GM06990 (cell line): ENCODE measurements at regions not wholly inside any gene's neighbourhood (a gene's known extent, or its start where the extent isn't known, plus 50 kb on each side); places are given as distances from the start of the nearest gene placed in this dataset.
"Not testable (repeated sequence)": the region's sequence is repeated elsewhere in the genome, so short reads cannot be mapped to it uniquely, and the experiment has no call there.

Experiments used
- DNase-seq: peaks from one replicate; pipeline ENCODE4 v3.0.0-alpha.2; 2011; ENCODE audit not compliant: insufficient read length; ENCODE audit errors: extremely low read depth
- H3K27me3 ChIP-seq: replicated peaks from 2 replicates; pipeline ENCODE4 v1.6.0; 2011; ENCODE audit warnings: low read length; ENCODE audit not compliant: control insufficient read depth, insufficient read depth
- H3K36me3 ChIP-seq: 2 replicates; pipeline ENCODE4 v1.5.1; 2011; ENCODE audit warnings: low read length; ENCODE audit not compliant: control insufficient read depth, insufficient read depth
- H3K4me3 ChIP-seq: replicated peaks from 2 replicates; pipeline ENCODE4 v1.5.1; 2011; ENCODE audit warnings: low read depth, mild to moderate bottlenecking, control low read depth, low read length
- TF ChIP-seq, protein P1 (sequence below): IDR thresholded peaks from 2 replicates; pipeline ENCODE4 v1.5.1; 2011; ENCODE audit warnings: low read length, control low read depth, mild to moderate bottlenecking, inconsistent platforms; ENCODE audit not compliant: insufficient read depth, poor library complexity, severe bottlenecking

DNA sequence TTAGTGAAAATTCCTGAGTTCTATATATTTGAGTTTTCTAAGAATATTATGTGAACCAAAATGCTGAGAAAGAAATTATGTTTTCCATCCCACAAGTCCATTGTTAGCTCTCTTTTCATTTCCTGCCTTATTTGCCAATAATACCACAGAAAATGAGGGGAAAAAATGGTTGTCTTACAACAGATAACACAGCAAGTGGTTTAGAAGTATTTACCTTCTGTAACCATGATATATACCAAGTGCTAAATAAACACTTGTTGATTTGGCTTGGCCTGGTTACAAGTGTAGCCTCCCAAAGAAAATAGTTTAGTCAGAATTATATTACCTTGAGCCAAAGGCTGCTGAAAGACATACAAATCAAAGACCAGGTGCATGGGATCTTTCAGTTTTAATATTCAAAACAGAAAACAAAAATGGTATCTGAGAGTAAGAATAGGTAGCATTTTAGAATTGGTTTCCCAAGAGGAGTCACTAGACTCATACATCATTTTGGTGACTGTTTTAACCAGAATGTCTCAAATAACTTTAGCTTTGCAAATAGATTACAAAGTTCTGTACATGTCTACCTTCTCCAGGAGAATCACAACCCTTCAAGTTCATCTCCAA is 439.8 kb upstream of the DYNLRB2 start:
- DNase-seq = no peak
- no peak overlapping the region for H3K4me3 ChIP-seq
- TF ChIP-seq, protein P1, sequence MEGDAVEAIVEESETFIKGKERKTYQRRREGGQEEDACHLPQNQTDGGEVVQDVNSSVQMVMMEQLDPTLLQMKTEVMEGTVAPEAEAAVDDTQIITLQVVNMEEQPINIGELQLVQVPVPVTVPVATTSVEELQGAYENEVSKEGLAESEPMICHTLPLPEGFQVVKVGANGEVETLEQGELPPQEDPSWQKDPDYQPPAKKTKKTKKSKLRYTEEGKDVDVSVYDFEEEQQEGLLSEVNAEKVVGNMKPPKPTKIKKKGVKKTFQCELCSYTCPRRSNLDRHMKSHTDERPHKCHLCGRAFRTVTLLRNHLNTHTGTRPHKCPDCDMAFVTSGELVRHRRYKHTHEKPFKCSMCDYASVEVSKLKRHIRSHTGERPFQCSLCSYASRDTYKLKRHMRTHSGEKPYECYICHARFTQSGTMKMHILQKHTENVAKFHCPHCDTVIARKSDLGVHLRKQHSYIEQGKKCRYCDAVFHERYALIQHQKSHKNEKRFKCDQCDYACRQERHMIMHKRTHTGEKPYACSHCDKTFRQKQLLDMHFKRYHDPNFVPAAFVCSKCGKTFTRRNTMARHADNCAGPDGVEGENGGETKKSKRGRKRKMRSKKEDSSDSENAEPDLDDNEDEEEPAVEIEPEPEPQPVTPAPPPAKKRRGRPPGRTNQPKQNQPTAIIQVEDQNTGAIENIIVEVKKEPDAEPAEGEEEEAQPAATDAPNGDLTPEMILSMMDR = no peak
- H3K27me3 ChIP-seq = no peaks in the 10 kb centered on the region
- H3K36me3 ChIP-seq = no peaks in the 10 kb centered on the region

DNA sequence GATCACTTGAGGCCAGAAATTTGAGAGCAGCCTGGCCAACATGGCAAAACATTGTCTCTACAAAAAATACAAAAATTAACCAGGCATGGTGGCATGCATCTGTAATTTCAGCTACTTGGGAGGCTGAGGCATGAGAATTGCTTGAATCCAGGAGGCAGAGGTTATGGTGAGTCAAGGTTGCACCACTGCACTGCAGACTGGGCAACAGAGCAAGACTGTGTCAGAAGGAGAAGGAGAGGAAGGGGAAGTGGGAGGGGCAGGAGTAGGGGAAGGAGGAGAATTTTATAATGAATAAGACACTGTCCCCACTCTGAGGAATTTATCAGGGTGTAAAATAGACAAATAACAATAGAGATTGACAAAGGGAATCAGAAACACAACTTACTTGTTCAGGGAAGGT is 440.6 kb upstream of the DYNLRB2 start:
- no peak for DNase-seq
- no peaks in the 10 kb centered on the region for H3K27me3 ChIP-seq
- no peak overlapping the region for H3K4me3 ChIP-seq
- H3K36me3 ChIP-seq = no peaks in the 10 kb centered on the region
- TF ChIP-seq, protein P1 = no peak

DNA sequence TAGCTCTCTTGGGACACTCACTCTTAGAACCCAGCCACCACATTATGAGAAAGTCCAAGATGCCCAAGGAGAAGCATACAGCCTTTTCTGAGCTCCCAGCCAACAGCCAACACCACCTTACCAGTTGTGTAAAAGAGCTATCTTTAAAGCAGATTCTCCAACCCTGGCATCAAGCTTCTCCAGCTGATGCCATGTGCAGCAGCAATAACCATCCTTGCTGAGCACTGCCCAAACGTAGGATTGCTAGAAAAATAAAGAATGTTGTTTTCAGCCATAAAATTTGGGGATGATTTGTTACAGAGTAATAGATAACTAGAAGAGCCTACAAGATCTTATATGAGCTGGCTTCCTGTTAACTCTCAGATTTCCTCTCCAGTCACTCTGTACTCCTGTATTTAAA is 443.7 kb upstream of the DYNLRB2 start:
- no peak for DNase-seq
- no peaks in the 10 kb centered on the region for H3K27me3 ChIP-seq
- TF ChIP-seq, protein P1 = no peak
- no peak overlapping the region for H3K4me3 ChIP-seq
- no peaks in the 10 kb centered on the region for H3K36me3 ChIP-seq

DNA sequence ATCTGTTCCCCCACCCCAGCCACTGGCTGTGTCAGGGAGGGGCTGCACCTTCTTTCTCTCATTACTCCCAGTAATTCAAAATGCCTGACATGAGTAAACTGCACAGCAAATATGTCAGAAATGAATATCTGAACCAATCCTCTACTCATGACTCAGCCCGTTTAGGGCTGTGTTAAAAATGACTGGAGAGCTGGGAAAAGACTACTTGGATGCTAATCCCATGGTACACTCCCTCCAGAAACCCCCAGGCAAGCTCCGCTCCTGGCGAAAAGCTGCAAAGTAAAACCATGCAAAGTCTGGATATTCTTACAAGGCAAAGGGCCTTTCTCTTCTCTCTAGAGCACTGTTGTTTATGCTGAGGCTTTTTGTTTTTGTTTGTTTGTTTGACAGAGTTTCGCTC is 448.1 kb upstream of the DYNLRB2 start:
- TF ChIP-seq, protein P1 = no peak

DNA sequence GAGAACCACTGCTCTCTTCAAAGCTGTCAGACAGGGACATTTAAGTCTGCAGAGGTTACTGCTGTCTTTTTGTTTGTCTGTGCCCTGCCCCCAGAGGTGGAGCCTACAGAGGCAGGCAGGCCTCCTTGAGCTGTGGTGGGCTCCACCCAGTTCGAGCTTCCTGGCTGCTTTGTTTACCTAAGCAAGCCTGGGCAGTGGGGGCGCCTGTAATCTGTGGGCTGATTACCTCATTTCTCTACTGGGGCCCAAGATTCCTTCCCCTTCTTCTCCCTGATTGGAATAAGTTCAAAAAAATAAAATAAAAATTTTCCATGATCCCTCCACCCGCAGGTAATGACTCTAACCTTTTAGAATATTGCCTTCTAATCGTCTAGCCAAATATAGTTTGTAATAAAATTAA is 449.3 kb upstream of the DYNLRB2 start:
- not testable (repeated sequence) for H3K27me3 ChIP-seq, DNase-seq, H3K4me3 ChIP-seq, H3K36me3 ChIP-seq

More for the DNA sequence above, 448.1 kb upstream of the DYNLRB2 start:
- Histone ChIP-seq H3K4me3 (no peak overlapping the region), H3K27me3 (no peaks in the 10 kb centered on the region), H3K36me3 (no peaks in the 10 kb centered on the region)
- no peak for DNase-seq

DNA sequence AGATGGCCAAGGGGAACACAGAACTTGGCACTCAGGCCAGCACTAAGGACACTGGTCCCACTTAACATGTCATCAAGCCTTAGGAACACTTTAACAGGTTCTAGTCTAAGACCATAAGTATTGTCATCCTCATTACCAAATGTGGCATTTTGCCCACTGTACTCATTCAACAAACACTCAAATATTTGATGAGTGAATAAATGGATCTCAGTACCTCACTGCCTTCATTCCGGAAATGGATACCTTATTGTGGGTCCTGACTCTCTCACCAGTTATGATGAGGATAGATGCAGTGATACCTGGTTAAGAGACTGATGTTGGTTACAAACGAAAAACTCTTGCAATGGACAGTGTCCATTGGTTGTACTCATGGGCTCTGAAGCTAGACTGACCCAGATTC is 455.2 kb upstream of the DYNLRB2 start:
- TF ChIP-seq, protein P1 = no peak
- no peak for DNase-seq
- no peak overlapping the region for H3K4me3 ChIP-seq
- H3K27me3 ChIP-seq = no peaks in the 10 kb centered on the region; the same call in 1 of the 2 replicates
- H3K36me3 ChIP-seq = no peaks in the 10 kb centered on the region
